ENCODE measurements at regions not wholly inside any gene's neighbourhood (a gene's known extent, or its start where the extent isn't known, plus 50 kb on each side); places are given as distances from the start of the nearest gene placed in this dataset.

GRCh38 chr17:74098136-74099024 is 105.1 kb upstream of the RPL38 start:
- no peak for DNase-seq
- in situ Hi-C loops (cut with MboI; ENCODE audit: low pct_unique_long_range_greater_than_20kb, low sequenced_read_pairs) = no loop called here

GRCh38 chr17:74099442-74100340 is 103.8 kb upstream of the RPL38 start:
- DNase-seq = no peak

GRCh38 chr17:74104921-74105320 is 98.6 kb upstream of the RPL38 start:
- DNase-seq = no peak
- in situ Hi-C loops (cut with MboI; ENCODE audit: low pct_unique_long_range_greater_than_20kb, low sequenced_read_pairs) = no loop called here

More at GRCh38 chr17:74099442-74100340, 103.8 kb upstream of the RPL38 start:
- in situ Hi-C loops (cut with MboI; ENCODE audit: low pct_unique_long_range_greater_than_20kb, low sequenced_read_pairs) = no loop called here

GRCh38 chr17:74107107-74107506 is 96.4 kb upstream of the RPL38 start:
- no peak for DNase-seq
- in situ Hi-C loops (cut with MboI; ENCODE audit: low pct_unique_long_range_greater_than_20kb, low sequenced_read_pairs) = no loop called here

GRCh38 chr17:74108126-74108705 is 95.3 kb upstream of the RPL38 start:
- in situ Hi-C loops (cut with MboI; ENCODE audit: low pct_unique_long_range_greater_than_20kb, low sequenced_read_pairs) = no loop called here

GRCh38 chr17:74110467-74110866 is 93.0 kb upstream of the RPL38 start:
- no peak for DNase-seq
- in situ Hi-C loops (cut with MboI; ENCODE audit: low pct_unique_long_range_greater_than_20kb, low sequenced_read_pairs) = no loop called here

More at GRCh38 chr17:74108126-74108705, 95.3 kb upstream of the RPL38 start:
- DNase-seq = no peak

- in situ Hi-C loops (cut with MboI; ENCODE audit: low pct_unique_long_range_greater_than_20kb, low sequenced_read_pairs) = no loop called here
- no peak for DNase-seq
Observed at GRCh38 chr17:74113326-74113725, 90.2 kb upstream of the RPL38 start.

GRCh38 chr17:74113952-74114351 is 89.5 kb upstream of the RPL38 start:
- in situ Hi-C loops (cut with MboI; ENCODE audit: low pct_unique_long_range_greater_than_20kb, low sequenced_read_pairs) = no loop called here
- DNase-seq = no peak

- DNase-seq = no peak
- in situ Hi-C loops (cut with MboI; ENCODE audit: low pct_unique_long_range_greater_than_20kb, low sequenced_read_pairs) = no loop called here
Observed at GRCh38 chr17:74114881-74115470, 88.5 kb upstream of the RPL38 start.

- in situ Hi-C loops (cut with MboI; ENCODE audit: low pct_unique_long_range_greater_than_20kb, low sequenced_read_pairs) = no loop called here
- DNase-seq = no peak
Observed at GRCh38 chr17:74115586-74115985, 87.9 kb upstream of the RPL38 start.

GRCh38 chr17:74116087-74116717 is 87.3 kb upstream of the RPL38 start:
- DNase-seq = no peak
- in situ Hi-C loops (cut with MboI; ENCODE audit: low pct_unique_long_range_greater_than_20kb, low sequenced_read_pairs) = no loop called here

- no peak for DNase-seq
- in situ Hi-C loops (cut with MboI; ENCODE audit: low pct_unique_long_range_greater_than_20kb, low sequenced_read_pairs) = no loop called here
Observed at GRCh38 chr17:74117087-74117698, 86.3 kb upstream of the RPL38 start.

- DNase-seq = no peak
- in situ Hi-C loops (cut with MboI; ENCODE audit: low pct_unique_long_range_greater_than_20kb, low sequenced_read_pairs) = no loop called here
Observed at GRCh38 chr17:74117999-74118421, 85.5 kb upstream of the RPL38 start.

- in situ Hi-C loops (cut with MboI; ENCODE audit: low pct_unique_long_range_greater_than_20kb, low sequenced_read_pairs) = no loop called here
- DNase-seq = no peak
Observed at GRCh38 chr17:74118504-74118903, 85.0 kb upstream of the RPL38 start.

GRCh38 chr17:74119049-74119580 is 84.4 kb upstream of the RPL38 start:
- DNase-seq = no peak
- in situ Hi-C loops (cut with MboI; ENCODE audit: low pct_unique_long_range_greater_than_20kb, low sequenced_read_pairs) = no loop called here

GRCh38 chr17:74119965-74120364 is 83.5 kb upstream of the RPL38 start:
- no peak for DNase-seq
- in situ Hi-C loops (cut with MboI; ENCODE audit: low pct_unique_long_range_greater_than_20kb, low sequenced_read_pairs) = no loop called here

- no peak for DNase-seq
- in situ Hi-C loops (cut with MboI; ENCODE audit: low pct_unique_long_range_greater_than_20kb, low sequenced_read_pairs) = no loop called here
Observed at GRCh38 chr17:74123350-74123749, 80.1 kb upstream of the RPL38 start.

GRCh38 chr17:74123866-74124444 is 79.5 kb upstream of the RPL38 start:
- DNase-seq = no peak
- in situ Hi-C loops (cut with MboI; ENCODE audit: low pct_unique_long_range_greater_than_20kb, low sequenced_read_pairs) = no loop called here

Data from KBM-7 (cell line).